ENCODE measurements at regions not wholly inside any gene's neighbourhood (a gene's known extent, or its start where the extent isn't known, plus 50 kb on each side); places are given as distances from the start of the nearest gene placed in this dataset.

GRCh38 chr17:15049795-15050160 lies 215.3 kb downstream of the PMP22 start:
- TF ChIP-seq CTCF (IDR thresholded peaks at IDR 0.05; ENCODE audit: low read length), result no peak
- no peak for TF ChIP-seq EZH2 (IDR thresholded peaks at IDR 0.05; ENCODE audit: borderline replicate concordance, low read length)
